Body of pancreas (tissue), 4 donors: ENCODE measurements at regions not wholly inside any gene's neighbourhood (a gene's known extent, or its start where the extent isn't known, plus 50 kb on each side); places are given as distances from the start of the nearest gene placed in this dataset.

Experiments used
- CTCF ChIP-seq, 7 experiments: fragments of 450-650 bp in 4 of 7; fragments of 200-600 bp in 3 of 7; sonication (generic) in 3 of 7; IDR thresholded peaks; one replicate each; pipeline ENCODE4 v1.5.1; 2016 to 2019; ENCODE audit warnings: antibody characterized with exemption in 7 of 7
- POLR2A ChIP-seq, 3 donors: fragments of 450-650 bp; IDR thresholded peaks; one replicate each; pipeline ENCODE4 v1.6.1; 2016; ENCODE audit warnings: antibody characterized with exemption in 3 of 3, mild to moderate bottlenecking in 2 of 3

DNA sequence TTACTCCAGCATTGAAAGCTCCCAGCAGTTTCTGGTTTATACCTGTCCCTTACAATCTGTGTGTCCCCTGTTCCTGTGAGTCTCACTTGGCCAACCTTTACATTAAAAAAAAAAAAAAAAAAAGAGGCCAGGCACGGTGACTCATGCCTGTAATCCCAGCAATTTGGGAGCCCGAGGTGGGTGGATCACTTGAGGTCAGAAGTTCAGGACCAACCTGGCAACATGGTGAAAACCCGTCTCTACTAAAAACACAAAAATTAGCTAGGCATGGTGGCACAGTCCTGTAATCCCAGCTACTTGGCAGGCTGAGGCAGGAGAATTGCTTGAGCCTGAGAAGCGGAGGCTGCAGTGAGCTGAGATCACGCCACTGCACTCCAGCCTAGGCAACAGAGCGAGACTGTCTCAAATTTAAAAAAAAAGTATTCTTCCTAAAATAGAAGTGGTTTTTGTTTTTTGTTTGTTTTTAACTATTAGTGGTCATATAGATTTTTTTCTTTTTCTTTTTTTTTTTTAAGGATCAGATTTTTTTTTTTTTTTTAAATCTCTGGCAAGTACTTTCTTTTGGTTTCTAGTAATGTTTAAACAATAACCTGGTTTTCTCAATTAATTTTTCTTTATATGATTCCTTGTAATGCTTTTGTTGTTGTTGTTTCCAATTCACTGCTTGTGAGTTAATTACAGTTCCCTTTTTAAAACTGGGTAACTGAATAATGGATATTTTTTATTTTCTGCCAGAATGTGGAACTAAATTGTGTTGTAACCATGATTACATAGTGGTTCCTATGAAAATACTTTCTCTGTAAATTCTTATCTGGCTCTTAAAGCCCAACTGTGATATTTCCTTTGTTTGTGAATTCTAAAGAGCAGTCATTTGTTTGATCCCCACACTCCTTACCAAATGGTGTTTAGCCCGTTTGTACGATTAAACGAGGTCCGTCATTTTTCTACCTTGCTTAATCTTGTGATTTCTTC is 116.8 kb downstream of the CTAGE1 start:
- TF ChIP-seq CTCF (IDR thresholded peaks at IDR 0.05) (no peak), POLR2A (IDR thresholded peaks at IDR 0.05) (no peak)
